GM20000 (cell line): ENCODE measurements at regions not wholly inside any gene's neighbourhood (a gene's known extent, or its start where the extent isn't known, plus 50 kb on each side); places are given as distances from the start of the nearest gene placed in this dataset.
"Not testable (repeated sequence)": the region's sequence is repeated elsewhere in the genome, so short reads cannot be mapped to it uniquely, and the experiment has no call there.

Source experiments
- DNase-seq: peaks from one replicate; pipeline ENCODE4 v3.0.0; 2012; ENCODE audit warnings: low spot score
- CTCF ChIP-seq: IDR thresholded peaks from 2 replicates; pipeline ENCODE4 v1.5.1; 2012; ENCODE audit warnings: mild to moderate bottlenecking, control low read depth; ENCODE audit errors: extremely low read depth, missing control alignments

- no peak for TF ChIP-seq CTCF
Observed at GRCh38 chr4:170386971-170387370, 297.2 kb upstream of the AADAT start.

DNA sequence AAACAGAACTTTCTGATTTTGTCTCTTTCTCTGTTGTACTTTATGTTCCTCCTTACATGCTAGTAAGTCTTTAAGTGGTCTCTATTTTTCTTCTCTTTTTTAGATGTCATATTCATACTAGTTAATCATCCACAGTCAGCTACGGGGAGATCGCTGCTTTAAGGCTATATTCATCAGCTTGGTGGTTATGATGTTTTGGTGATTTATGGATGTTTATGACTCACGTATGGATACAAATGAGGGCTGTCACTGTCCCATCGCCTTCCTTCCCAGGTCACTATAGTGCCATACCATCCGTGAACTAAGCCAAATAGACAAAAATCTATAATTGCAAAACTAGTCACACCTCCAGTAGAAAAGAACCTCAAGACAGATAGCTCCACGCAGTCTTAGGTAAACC, 296.8 kb upstream of the AADAT start:
- no peak for DNase-seq
- TF ChIP-seq CTCF = no peak

More at GRCh38 chr4:170386971-170387370, 297.2 kb upstream of the AADAT start:
- DNase-seq = no peak

GRCh38 chr4:170374770-170375169, 285.0 kb upstream of the AADAT start:
- peak; percentile 56 for TF ChIP-seq CTCF
- DNase-seq = peak; percentile 52

- no peak for DNase-seq
- no peak for TF ChIP-seq CTCF
Observed at GRCh38 chr4:170348945-170349344, 259.2 kb upstream of the AADAT start.

GRCh38 chr4:170347191-170347590, 257.4 kb upstream of the AADAT start:
- DNase-seq = not testable (repeated sequence)

DNA sequence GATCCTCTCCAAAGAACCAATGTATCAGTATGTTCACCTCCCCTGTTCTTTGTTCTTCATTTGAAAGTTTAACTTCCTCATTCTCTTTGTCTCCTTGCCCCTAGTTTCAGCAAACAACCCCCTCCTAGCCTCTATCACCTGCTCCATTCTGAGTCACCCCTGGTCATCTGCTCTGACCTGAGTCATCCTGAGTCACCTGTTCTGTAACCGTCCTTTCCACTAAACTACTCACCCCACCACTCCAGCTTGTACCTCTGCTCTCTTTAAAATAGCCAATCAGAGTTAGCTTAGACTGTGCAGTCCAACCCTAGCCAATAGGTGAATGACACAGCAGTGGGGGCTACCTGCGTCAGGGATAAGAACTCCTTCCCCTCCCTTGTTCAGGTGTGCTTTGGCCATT, 249.8 kb upstream of the AADAT start:
- TF ChIP-seq CTCF = no peak
- DNase-seq = no peak

DNA sequence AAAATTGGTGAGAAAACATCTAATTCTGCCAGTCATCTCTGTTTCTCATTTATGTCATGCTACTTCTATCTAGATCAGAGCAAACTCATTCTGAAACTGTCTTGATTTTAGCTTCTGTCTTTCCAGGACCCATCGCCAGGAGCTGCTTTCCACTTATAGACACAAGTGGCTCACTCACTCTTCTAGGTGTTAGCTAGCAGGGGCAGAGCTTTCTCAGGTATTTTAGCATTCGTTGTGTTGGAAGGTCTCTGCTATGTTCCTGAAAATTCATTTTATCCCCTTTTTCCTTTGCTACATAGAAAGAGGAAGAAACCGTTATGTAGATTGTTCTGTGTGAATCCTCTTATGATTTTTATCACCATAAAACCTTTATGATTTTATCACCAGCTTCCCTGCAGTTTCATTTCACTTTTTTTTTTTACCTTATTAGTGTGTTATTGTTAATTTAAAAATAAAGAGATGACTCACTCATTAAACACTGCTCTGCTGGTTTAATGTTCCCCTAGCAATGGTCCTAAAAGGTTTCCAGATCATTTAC, 246.6 kb upstream of the AADAT start:
- TF ChIP-seq CTCF = no peak
- peak; percentile 51 for DNase-seq

DNA sequence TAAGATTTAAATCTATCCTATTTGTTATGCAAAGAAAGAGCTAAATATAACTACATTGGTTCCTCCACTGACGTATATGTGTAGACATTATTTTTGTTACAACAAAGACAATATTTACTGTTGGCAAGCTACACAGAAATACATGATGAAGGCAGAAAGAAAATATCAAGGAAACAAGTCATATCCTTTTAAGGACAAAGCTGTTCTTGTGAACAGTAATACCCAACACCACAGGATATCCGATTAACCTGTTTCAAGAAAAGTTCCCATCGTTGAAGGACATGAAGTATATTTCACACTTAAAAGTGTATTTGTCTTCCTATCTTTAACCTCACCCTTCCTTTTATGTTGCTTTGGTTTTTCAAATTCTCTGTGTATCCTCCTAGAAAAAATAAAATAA, 235.8 kb upstream of the AADAT start:
- no peak for TF ChIP-seq CTCF
- no peak for DNase-seq
